ENCODE measurements at regions not wholly inside any gene's neighbourhood (a gene's known extent, or its start where the extent isn't known, plus 50 kb on each side); places are given as distances from the start of the nearest gene placed in this dataset.

DNA sequence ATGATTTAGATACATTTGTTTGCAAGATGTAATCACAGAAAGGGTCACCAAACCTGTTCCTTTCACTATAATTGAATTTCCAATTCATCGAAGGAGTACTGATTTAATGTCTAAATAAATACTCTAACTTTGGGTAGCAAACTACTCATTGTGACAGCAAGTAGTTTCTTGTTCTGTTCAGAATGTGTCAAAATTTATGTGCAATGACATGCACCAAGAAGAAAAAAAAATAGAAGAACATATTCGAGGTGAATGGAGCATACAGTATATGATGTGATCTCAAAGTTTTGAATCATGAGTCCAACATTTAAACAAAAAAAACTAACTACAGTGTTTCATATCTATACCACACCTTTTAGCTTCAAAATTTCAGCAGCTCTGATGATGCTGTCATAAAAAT is 583.6 kb upstream of the MMS22L start:
- H3K4me3 ChIP-seq (ENCODE audit: low read depth, low read length) = no peak overlapping the region
- TF ChIP-seq, protein P1, sequence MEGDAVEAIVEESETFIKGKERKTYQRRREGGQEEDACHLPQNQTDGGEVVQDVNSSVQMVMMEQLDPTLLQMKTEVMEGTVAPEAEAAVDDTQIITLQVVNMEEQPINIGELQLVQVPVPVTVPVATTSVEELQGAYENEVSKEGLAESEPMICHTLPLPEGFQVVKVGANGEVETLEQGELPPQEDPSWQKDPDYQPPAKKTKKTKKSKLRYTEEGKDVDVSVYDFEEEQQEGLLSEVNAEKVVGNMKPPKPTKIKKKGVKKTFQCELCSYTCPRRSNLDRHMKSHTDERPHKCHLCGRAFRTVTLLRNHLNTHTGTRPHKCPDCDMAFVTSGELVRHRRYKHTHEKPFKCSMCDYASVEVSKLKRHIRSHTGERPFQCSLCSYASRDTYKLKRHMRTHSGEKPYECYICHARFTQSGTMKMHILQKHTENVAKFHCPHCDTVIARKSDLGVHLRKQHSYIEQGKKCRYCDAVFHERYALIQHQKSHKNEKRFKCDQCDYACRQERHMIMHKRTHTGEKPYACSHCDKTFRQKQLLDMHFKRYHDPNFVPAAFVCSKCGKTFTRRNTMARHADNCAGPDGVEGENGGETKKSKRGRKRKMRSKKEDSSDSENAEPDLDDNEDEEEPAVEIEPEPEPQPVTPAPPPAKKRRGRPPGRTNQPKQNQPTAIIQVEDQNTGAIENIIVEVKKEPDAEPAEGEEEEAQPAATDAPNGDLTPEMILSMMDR (IDR thresholded peaks at IDR 0.05; ENCODE audit: low read depth, low read length, missing control alignments) = no peak
- no peak for DNase-seq (ENCODE audit: low read depth)

DNA sequence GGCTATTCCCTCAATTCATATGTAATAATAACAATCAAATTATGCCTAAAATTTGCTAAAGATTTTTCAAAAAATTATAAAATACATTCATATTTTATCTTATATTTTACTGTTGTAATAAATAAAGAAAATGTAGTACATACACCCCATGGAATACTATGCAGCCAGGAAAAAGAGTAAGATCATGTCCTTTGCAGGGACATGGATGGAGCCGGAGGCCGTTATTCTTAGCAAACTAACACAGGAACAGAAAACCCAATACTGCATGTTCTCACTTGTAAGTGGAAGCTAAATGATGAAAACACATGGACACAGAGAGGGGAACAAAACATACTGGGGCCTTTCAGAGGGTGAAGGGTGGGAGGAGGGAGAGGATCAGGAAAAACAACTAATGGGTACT is 584.2 kb upstream of the MMS22L start:
- H3K4me3 ChIP-seq (ENCODE audit: low read depth, low read length) = no peak overlapping the region
- no peak for DNase-seq (ENCODE audit: low read depth)
- TF ChIP-seq, protein P1 (IDR thresholded peaks at IDR 0.05; ENCODE audit: low read depth, low read length, missing control alignments) = no peak

- TF ChIP-seq, protein P1 (IDR thresholded peaks at IDR 0.05; ENCODE audit: low read depth, low read length, missing control alignments) = no peak
- no peak overlapping the region for H3K4me3 ChIP-seq (ENCODE audit: low read depth, low read length)
- DNase-seq (ENCODE audit: low read depth) = no peak
These were observed 587.3 kb upstream of the MMS22L start for GRCh38 chr6:97870273-97870672.

DNA sequence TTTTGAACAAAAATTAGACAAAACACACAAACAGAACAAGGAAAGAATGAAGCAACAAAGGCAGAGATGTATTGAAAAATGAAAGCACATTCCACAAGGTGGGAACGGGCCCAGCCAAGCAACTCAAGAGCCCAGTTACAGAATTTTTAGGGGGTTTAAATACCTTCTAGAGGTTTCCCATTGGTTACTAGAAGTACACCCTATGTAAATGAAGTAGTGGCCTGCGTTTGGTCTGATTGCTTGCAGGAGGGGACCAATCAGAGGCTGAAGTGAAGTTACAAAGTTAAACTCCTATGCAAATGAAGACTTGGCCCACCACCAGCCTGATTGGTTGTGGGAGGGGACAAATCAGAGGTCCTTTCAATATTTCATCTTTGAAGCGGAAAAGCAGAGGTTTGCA is 593.7 kb upstream of the MMS22L start:
- H3K4me3 ChIP-seq (ENCODE audit: low read depth, low read length) = no peak overlapping the region
- DNase-seq (ENCODE audit: low read depth) = no peak
- TF ChIP-seq, protein P1 (IDR thresholded peaks at IDR 0.05; ENCODE audit: low read depth, low read length, missing control alignments) = no peak

GRCh38 chr6:97882755-97883154 is 599.7 kb upstream of the MMS22L start:
- H3K4me3 ChIP-seq (ENCODE audit: low read depth, low read length) = no peak overlapping the region
- TF ChIP-seq, protein P1 (IDR thresholded peaks at IDR 0.05; ENCODE audit: low read depth, low read length, missing control alignments) = no peak
- no peak for DNase-seq (ENCODE audit: low read depth)

DNA sequence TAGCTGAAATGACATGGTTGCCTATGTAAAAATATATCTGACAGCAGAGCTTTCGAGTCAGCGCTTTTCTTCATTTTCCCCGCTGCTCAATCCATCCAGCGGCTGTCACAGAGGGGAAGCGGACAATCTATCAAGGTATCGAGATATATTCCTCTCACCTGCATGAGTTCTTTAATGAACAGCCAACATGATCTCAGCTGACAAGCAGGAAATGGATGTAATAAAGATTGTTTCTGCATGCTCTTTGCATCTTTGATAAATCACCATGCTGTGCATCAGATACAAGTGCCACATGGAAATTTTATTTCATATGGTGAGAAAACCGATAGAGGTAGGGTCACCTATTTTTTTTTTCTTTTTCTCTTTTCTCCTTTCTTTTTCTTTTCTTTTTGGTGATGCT is 602.3 kb upstream of the MMS22L start:
- TF ChIP-seq, protein P1 (IDR thresholded peaks at IDR 0.05; ENCODE audit: low read depth, low read length, missing control alignments) = no peak

GRCh38 chr6:97885828-97886227 is 602.8 kb upstream of the MMS22L start:
- TF ChIP-seq, protein P1 (IDR thresholded peaks at IDR 0.05; ENCODE audit: low read depth, low read length, missing control alignments) = no peak
- H3K4me3 ChIP-seq (ENCODE audit: low read depth, low read length) = no peak overlapping the region
- no peak for DNase-seq (ENCODE audit: low read depth)

More for the DNA sequence above, 602.3 kb upstream of the MMS22L start:
- no peak for DNase-seq (ENCODE audit: low read depth)
- no peak overlapping the region for H3K4me3 ChIP-seq (ENCODE audit: low read depth, low read length)
